NCI-H2171 treated with DMSO at 0.1 percent for 48 hours (cell line): ENCODE measurements at regions not wholly inside any gene's neighbourhood (a gene's known extent, or its start where the extent isn't known, plus 50 kb on each side); places are given as distances from the start of the nearest gene placed in this dataset.
"Not testable (repeated sequence)": the region's sequence is repeated elsewhere in the genome, so short reads cannot be mapped to it uniquely, and the experiment has no call there.

Experiments used
- DNase-seq: peaks from one replicate; lab custom pipeline; 2025; lab: John Stamatoyannopoulos, UW

- no peak for DNase-seq
Measured at GRCh38 chr11:92026664-92027063, 198.0 kb upstream of the FAT3 start.

- no peak for DNase-seq
Measured at GRCh38 chr11:92024788-92025187, 199.8 kb upstream of the FAT3 start.

GRCh38 chr11:92022499-92022898 lies 202.1 kb upstream of the FAT3 start:
- DNase-seq = no peak

DNA sequence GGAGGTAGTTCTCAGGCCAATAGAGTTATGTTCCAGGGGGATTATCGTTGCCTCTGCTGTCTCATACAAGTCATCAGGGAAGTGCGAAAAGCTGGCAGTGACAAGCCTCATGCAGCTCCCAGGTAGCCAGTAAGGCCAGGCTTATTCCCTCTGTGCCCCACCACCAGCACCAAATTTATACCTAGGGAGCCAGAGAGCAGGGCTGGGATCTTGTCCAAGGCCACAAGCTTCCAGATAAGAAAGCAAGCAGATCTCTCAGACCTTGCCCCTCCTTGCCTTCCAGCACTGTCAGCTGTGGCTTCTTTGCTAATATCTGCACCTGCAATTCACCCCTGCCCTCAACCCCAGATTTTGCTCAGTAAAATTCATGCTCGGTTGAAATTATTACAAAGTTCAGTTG lies 206.3 kb upstream of the FAT3 start:
- no peak for DNase-seq

DNA sequence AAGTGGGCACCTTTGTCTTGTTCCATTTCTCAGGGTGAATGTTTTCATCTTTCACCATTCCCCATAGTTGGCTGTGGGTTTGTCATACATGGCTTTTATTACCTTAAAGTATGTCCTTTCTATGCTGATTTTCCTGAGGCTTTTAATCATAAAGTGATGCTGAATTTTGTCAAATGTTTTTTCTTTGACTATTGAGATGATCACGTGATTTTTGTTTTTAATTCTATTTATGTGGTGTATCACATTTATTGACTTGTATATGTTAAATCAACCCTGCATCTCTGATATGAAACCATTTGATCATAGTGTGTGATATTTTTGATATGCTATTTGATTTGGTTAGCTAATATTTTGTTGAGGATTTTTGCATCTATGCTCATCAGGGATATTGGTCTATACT lies 216.4 kb upstream of the FAT3 start:
- no peak for DNase-seq

DNA sequence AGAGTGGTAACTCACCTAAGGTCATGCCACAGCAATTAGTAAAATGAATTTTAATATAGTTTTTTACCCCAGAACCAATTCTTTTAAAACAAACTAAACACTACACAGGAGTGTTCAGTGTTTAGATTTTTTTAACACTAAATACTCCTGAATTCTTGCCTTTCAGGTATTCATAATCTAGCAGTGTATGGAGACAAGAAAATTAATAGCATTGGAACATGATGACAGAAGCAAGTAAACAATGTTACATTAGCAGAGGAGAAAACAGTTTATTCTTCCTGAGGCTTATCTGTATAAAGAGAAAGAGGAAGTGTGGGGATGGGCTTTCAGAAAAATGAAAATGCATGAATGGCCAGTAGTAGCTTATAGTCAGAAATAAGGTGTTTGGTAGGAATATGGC lies 222.1 kb upstream of the FAT3 start:
- no peak for DNase-seq

GRCh38 chr11:91998481-91998880 lies 226.1 kb upstream of the FAT3 start:
- no peak for DNase-seq

DNA sequence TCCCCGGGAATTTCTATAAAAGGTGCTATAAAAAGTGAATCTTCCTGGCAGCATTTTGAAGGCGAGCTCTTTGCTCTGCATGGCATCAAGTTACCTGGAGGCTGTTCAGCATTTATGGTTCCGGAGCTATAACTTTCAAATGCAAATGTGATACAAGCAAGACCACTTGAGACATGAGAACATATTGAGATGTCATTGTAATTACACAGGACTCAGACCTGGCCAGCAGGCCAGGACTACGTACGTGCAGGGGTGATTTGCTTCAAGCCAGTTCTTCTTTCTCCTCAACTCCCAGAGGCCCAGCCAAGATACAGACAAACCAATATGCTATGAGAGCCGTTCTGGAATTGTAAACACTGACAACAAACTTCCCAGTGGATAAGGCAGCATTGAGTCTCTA lies 227.4 kb upstream of the FAT3 start:
- no peak for DNase-seq

DNA sequence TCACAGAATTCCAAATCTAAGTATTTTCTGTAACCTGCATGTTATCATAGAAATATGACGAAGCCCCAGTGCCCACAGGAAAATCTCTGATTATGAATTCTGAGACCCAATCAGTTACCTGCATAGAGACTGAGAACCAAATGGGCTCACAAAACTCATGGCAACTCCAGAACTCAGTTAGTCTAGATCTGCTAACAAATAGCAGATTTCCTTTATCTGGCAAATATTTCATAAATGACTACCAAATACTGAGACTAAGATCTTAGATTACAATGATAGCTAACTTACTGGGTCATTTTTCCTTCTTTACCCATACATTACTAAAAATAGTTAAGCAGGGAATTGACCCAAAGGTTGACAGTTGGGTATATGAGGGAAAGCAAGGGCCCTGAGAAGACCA lies 228.1 kb upstream of the FAT3 start:
- no peak for DNase-seq

- not testable (repeated sequence) for DNase-seq
Measured at GRCh38 chr11:91988443-91988842, 236.2 kb upstream of the FAT3 start.

- DNase-seq = no peak
Measured at GRCh38 chr11:91986218-91986617, 238.4 kb upstream of the FAT3 start.

DNA sequence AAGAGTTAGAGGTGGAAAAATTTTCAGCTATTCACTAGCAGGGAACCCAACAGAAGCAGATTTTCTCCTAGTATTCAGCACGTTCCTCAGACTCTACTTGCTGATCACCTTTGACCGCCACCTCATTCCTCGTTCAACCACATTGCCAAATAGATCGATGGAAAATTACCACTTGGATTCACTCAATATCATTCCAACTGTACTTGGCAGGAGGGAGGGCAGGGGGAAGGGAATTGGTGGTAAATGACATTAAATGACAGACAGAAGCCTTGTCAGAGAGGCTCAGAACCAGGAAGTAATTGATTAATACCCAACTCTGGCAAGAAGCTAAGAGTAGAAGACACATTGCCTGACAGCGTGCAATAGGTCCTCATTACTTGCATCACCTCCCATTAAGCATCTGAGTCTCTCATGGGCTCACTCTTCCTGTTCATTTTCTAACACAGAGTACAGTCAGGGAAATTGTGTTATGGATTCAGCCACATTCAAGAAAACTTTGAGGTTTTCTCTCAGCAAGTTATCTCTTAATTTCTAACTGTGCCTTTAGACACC lies 240.5 kb upstream of the FAT3 start:
- DNase-seq = no peak

- DNase-seq = no peak
Measured at GRCh38 chr11:91981995-91982394, 242.6 kb upstream of the FAT3 start.

DNA sequence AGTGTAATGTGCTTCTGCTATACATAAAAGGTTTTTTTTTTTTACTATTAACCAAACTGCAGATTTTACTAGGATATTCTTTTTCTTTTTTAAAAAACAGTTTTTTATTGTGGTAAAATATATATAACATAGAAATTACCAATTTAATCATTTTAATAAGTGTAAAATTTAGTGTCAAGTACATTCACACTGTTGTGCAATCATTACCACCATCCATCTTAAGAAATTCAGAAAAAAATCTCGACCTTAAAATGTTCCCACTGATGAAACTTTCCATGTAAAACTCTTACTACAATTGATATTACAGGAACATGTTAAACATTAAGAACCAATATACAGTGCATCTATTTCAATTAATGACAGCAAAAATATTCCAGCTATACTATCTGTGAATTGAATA lies 244.8 kb upstream of the FAT3 start:
- no peak for DNase-seq

- DNase-seq = no peak
Measured at GRCh38 chr11:91978747-91979146, 245.9 kb upstream of the FAT3 start.

DNA sequence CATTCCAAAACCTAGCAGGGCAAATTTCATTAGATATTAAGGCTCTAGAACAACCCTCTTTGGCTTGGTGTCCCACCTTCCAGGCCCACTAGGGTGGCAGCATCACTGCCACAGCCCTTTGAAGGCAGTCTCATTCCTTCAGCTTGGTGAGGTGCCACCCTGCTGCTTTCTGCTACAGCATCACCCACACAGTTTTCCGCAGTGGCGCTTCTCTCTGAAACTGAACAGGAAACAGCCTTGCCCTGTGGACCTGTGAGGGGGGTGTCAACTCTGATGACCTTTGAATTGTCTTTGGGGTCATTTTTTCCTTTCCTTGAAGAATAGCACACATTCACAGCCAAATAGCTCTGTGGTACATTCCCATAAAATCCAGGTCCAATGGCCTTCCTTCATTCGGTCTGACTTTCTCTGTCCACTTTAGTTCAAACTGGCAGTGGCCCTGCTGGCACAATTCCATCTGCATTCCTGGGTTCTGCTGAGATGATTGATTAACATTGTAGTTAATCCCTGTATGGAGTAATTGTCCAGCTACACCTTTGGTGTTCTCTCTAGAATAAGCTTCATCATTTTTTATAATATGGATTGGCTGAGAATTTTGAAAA lies 251.9 kb upstream of the FAT3 start:
- DNase-seq = no peak

DNA sequence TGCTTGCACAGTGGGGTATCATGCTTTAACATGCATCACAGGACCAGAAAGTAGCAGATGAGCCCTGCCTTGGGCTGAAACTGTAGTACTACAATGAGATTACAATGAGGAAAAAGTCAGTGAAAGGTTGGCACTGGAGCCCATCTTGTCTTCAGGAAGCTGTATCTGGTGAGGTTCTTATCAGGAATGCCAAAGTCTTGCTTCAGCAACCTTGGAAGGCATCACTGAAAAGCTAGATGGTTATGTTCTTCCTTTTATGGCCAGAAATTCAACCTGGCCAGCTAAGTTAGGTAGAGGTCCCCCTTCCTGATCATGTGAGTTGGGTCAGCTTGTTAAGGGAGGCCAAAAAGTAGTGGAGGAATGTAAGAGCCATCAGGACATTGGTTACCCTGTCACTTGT lies 254.0 kb upstream of the FAT3 start:
- DNase-seq = no peak

- no peak for DNase-seq
Measured at GRCh38 chr11:91969486-91969885, 255.1 kb upstream of the FAT3 start.

GRCh38 chr11:91967691-91968045 lies 256.9 kb upstream of the FAT3 start:
- no peak for DNase-seq

GRCh38 chr11:91967026-91967690 lies 257.5 kb upstream of the FAT3 start:
- DNase-seq = no peak

GRCh38 chr11:91966368-91966767 lies 258.2 kb upstream of the FAT3 start:
- DNase-seq = no peak

GRCh38 chr11:91960770-91961169 lies 263.8 kb upstream of the FAT3 start:
- no peak for DNase-seq

DNA sequence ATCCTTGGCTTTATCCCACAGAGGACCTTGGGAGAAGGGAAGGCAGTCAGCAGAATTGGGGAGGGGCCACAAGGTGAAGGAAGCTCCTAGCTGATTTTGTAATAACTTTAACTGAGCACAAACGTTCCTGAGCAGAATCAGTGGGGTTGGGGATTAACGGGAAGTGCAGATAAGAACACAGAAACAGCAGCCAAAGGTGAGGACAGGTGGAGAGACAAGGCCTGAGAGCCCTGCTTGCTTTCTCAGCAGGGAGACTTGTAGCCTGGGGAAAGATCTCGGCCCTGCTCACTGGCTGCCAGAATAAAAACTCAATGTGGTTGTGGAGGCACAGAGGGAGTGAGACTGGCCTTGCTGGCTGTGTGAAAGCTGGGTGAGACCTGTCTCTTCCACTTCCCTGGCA lies 265.2 kb upstream of the FAT3 start:
- no peak for DNase-seq

DNA sequence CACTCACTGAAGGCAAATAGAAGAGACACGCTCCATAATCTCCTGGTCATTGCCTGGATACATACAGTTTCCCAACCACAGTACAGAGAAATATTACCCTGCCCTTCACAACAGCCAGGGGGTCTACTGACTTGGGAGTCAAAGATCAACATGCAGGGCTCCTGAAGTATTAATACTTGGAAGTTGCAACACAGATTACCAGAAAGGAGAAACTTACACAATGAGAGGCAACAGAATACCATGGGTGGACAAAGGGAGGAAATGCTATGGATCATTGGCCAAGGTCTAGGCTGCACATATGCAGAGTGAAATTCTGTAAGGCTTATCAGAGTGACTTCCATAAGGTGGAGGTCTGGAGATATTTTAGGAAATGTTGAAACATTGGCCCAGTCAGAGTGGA lies 267.9 kb upstream of the FAT3 start:
- DNase-seq = no peak
